NCI-H2107 treated with DMSO at 0.1 percent for 48 hours (cell line): ENCODE measurements at regions not wholly inside any gene's neighbourhood (a gene's known extent, or its start where the extent isn't known, plus 50 kb on each side); places are given as distances from the start of the nearest gene placed in this dataset.

Experiments
- DNase-seq: peaks from one replicate; lab custom pipeline; 2025; ENCODE audit not compliant: unreplicated experiment; lab: John Stamatoyannopoulos, UW

DNA sequence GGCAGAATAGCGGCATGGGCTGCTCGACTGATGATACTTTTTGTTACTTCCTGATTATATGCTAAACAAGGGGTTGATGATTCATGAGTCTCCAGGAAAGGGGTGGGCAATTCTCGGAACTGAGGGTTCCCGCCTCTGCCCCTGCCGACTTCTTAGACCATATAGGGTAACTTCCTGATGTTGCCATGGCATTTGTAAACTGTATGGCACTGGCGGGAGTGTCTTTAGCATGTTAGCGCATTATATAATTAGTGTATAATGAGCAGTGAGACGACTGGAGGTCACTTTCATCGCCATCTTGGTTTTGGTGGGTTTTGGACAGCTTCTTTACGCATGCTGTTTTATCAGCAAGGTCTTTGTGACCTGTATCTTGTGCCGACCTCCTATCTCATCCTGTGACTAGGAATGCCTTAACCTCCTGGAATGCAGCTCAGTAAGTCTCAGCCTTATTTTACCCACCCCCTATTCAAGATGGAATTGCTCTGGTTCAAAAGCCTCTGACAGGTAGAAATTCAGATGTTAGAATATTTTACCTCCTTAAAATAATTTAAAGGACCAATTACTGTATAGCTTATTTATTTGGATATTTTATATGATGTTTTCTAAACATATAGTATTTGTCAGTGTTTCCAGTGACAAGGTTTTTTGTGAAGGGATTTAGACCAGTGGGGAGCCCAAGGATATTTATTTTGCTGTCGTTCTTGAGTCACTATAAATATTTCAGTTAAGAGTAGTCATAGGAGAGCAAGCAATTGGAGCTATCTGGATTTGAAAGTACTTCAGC lies 90.1 kb upstream of the PIK3CG start:
- no peak for DNase-seq

DNA sequence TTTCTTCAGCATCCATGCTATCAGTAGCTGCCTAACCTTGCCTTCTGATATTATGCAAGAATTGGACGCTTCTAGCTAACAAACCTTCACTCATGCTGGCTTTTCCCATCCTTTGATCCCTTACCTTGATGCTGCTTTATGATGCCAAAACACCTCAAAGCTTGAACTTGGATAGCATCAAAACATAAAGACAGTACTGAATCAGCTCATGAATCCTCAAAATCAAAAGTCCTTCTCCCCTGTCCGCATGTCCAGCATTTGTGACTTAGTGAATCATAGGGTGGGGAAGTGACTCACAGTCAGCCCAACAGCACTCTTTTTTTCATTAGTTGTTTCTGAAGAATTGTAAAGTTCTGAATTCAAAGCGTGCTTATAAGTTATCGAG lies 89.5 kb upstream of the PIK3CG start:
- DNase-seq: no peak

DNA sequence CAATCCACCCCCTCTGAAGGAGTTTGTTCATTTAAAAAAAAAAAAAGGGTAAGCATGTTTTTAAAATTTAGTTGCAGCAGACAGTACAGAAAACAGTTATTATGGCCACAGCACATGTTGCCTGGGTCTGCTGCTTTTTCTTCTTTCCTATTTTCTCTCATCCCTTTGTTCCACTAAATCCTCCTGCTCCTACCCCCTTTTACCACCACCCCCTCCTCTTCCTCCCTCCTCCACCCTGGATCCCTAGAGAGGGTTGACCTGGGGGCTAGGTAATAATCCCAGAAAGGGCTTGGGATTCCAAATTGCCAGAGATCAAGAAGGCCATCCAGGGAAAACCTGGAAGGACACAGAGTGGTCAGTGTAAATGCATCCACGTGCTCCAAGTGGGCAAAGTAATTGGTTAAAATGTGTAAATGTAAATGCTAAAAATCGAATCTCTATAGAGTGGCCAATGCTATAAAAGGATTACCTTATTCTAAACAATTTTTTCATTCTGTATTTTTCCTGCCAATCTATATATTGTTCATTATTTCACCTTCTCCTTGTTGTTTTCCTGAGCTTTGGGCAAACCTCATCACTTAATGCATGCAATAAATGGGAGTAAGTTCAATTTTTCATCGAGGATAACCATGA lies 89.0 kb upstream of the PIK3CG start:
- DNase-seq: no peak

DNA sequence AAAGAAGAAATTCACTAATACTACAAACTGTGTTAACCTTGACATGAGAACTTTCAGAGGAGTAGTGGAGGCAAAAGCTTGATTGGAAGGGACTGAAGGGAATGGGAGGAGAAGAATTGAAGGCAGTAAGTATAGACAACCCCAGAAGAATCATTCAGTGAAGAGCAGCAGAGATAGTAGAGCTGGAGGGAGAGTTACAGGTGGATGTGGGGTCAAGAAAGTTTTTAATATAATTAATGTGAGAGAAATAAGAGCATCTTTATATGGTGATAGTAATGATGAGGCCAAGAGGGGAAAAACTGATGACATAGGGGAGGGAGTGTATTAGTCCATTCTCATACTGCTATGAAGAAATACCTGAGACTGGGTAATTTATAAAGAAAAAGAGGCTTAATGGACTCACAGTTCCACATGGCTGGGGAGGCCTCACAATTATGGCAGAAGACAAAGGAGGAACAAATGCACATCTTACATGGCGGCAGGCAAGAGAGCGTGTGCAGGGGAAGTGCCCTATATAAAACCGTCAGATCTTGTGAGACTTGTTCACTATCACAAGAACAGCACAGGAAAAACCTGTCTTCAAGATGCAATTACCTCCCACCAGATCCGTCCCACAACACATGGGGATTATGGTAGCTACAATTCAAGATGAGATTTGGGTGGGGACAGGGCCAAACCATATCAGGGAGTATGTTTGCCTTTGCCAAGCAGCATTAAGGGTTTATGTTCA lies 88.3 kb upstream of the PIK3CG start:
- no peak for DNase-seq

DNA sequence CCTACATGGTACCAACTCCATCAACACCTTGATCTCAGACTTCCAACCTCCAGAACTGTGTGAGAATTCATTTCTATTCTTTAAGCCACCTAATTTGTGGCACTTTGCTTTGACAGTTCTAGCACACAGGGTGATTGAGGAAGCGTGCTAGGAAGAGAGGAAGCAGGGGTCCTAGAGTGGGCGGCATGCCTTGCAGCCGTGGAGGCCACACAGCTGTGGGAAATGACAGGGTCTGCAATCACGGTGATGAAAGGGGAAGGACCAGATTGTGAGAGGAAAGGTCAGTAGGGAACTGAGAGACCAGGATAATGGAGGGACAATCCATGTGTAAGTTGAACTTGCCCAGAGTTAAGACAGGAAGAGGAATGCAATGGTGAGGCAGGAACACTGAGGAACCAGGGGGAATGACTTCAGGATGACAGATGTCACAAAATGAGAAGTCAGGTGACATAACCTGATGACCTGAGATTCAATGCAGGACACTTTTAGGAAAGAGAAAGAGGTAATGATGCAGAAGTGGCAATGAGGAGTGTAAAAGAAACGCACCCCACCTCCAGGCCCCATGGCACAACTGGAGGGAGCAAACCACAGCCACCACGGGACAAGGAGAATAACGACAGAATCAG lies 87.3 kb upstream of the PIK3CG start:
- DNase-seq: no peak

DNA sequence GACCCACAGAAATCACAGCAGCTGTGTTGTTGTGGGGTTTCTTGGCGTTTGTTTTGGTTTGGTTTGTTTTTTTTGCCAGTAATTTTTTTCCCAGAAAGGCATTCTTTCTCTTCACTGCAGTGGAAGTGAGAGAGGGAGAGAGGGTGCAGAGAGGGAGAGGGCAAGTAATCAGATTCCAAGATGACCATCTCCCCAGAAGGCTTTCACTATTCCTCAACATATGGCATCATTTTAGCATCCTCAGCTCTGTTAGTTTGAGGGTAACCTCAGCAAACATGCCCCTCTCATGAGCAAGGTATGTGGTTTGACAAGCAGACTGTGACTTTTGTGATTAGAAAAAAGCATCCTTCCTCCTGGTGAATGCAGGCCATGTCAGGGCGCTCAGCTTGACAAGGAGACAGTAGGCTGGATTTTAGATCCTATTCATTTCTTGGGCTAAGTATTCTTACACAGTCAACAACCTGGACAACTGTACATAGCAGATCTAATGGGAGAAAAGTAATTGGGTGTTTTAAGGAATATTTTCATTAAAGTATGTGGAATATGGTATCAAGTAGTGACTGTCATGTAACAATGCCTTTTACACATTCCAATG lies 86.3 kb upstream of the PIK3CG start:
- no peak for DNase-seq

DNA sequence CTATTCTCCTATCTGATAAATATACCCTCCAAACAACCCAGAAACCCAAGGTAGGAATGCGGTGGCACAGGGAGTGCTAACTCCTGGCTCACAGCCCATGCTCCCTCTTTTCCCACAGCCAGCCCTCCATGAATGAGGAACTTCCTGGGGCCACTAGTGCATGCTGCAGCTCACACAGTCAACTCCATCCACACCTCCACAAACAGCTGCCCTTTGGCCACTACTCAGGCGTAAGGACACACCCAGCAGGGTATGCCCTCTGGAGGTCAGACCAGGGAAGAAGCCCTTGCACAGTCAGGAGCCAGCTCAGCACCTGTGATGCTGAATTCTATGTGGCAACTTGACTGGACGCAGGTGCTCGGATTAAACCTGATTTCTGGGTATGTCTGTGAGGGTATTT lies 85.2 kb upstream of the PIK3CG start:
- DNase-seq: no peak

DNA sequence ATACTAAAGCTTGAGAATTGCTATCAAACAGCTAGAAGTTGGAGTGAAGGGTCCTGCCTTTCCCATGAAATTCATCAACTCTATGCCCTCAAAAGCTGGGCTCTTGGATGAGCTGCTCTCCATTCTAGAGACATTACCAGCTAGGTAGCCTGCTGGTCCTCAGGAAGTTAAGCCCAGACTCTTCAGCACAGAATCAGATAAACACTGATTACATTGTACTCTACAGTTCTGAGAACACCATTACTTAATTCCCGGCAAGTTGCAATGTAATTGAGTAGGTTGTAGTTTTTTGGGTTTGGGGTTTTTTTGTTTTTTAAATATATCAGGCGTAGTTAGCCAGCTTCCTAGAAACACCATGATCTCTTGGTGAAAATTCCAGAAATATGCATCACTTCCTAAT lies 84.1 kb upstream of the PIK3CG start:
- DNase-seq: no peak

DNA sequence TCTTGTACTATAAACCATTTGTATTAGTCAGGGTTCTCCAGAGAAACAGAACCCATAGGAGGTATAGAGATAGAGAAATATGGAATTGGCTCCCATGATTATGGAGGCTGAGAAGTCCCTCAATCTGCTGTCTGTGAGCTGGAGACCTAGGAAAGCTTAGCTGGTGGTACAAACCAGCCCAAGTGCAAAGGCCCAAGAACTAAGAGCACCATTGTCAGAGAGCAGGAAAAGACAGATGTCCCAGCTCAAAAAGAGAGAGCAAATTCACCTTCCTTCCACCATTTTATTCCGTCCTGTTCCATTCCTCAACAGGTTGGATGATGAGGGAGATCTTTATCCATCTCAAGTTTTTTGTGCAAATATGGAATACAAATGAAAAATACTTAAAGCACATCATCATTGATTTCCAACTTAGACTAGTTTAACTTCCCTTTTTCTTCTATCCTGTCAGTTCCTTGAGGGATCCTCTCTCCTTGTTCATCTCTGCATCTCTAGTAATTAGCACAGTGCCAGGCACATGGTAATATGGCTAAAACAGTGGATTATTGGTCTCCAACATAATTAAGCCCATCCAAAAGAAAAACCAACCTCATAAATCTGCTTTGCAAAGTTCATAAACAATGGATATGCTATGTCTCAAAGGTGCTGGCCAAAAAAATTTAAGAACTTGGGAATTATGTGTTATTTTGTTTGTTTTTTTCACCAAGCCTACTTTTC lies 83.1 kb upstream of the PIK3CG start:
- no peak for DNase-seq

DNA sequence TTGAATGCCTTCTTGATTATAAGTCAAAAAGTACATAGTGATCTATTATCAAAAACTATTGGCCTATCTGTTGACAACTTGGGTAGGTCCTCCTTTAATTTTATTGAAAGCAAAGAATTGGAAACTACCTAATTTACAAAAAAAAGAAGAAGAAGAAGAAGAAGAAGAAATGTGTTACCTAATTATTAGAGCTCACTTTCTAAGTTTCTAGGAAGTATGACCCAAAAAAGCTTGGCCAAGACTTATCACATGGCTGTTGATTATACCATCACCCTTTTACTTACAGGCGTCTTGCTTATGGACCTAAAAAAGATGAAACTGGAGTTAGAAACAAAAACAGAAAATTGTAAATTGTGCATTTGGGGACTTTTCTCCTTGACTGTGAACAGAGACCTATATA lies 81.8 kb upstream of the PIK3CG start:
- DNase-seq: no peak

DNA sequence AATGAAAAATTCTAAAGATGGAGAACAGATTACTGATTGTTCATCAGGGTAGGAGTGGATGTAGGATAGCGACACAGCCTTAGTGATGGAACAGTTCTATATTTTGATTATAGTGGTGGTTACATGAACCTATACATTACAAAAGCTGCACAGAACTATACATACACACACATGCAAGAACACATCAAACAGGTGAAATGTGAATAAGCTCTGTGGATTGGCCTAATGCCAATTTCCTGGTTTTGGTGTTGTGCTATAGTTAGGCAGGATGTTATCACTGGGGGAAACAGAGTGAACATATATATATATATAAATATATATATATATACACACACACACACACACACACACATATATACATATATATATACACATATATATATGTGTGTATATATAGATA lies 76.4 kb upstream of the PIK3CG start:
- no peak for DNase-seq

DNA sequence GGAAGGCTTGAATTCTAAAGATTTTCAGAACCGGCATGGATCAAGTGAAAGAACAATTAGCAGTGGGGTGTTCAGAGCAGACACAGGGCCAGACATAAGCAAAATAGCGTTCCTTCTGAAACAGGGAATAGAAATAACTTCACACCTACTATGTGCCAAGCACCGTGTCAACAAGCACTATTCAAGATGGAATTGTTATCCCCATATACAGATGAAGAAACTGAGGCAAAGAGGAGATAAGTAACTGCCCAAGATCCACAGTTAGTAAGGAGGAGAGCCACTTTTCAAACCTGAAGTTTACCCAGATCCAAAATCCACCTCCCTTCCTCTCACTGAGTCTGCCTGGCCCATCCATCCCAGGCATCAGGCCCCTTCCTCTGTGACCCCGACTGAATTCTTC lies 73.6 kb upstream of the PIK3CG start:
- DNase-seq: no peak

DNA sequence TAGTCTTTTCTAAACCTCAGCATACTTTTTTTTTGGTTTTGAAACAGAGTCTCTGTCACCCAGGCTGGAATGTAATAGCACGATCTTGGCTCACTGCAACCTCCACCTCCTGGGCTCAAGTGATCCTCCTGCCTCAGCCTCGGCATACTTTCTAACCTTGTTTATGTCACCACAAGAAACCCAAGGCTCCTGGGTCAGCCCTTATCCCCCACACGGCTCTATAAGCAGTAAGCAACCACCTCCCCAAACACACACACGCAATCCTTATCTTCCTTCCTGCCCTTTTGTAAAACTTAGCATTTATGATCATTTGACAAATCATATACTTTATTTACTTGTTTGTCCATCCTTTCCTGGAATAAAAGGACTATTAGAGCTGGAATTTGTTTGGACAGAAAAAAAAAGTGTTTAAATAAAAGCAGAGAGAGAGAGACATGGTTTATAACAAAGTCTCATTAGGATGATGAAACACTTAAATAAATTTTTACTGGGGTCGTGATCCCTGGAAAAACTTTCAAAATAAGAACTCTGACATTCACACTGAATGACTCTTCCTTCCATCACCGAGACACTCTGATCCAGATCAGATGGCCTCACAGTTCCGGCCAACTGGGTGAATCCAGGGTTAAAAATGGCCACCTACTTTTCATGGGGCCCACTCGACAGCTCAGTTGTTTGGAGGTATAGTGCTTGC lies 72.7 kb upstream of the PIK3CG start:
- no peak for DNase-seq

DNA sequence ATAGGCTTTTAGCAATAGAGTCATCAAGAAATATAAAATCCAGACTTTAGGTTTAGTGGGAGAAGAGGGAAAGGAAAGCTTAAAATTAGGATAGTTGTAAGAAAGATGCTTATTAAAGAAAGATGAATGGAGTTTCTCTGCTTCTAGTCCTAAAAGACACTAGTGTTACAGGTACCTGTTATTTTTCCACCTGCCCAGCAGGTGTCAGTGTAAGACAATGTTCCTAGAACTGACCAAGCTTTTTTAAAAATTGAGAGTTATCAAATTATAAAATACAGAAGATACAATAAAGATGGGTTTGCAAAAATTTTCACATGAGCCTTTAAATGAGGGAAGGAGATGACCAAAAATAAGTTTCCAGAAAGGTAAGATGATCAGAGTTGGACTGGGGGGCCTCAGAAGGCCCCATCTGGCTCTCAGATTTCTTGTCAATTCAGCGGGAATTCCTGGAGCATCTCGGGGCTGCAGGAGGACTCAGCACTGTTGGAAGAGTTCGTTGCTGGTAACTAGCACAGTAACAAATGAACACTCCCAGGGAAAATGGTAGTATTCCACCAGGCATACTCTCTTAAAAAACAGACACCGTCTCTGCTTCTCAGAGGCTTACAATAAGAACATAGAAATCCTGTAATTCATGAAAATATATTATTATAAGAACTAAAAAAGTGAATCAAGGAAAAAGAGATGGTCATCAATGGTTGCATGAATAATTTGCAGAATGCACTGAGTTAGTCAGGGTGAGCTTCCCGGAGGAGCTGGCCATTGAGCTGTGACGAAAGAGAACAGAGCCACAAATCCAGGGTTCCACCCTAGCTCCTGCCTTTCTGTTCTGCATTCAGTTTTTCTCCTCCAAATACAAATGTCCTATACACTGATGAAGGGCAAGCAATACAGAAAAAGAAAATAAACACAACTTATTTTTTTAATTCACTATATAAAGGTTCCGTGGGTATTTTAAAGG lies 71.8 kb upstream of the PIK3CG start:
- DNase-seq: peak; percentile 40

DNA sequence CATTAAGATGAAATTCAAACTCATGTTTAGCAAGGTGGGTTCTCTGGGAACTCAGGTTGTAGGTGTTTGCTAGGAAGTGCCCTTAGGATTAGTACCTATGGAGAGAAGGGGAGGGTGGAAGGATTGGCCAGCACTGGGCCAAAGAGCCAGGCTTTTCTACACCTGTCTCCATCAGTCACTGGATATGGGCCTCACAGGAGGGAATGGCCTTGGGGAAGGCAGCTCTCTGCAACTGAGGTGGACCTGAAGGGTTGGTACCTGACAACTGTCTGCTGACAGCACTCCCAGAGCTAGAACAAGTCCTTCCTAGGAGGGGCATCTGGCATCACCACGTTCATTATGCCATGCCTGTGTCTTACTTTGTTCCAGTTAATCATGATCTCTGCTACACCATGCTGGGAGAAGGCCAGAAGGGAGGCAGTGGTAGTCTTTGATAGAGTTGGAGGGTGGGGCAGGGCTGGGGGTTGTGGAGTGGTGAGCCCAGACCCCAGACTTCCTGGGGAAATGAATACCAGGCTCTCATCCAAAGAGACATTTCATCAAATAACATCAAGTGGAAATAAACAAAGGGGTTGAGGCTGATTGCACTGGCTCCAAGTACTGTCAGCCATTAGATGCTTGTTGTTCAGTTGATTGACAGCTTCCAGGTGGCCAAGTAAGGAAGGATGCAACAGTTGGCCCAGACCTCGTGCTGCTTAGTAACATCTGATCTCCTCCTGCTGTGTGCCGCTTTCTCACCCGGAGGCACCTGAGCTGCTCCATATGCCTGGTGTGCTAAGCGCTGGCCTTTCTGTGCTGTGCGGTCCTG lies 70.6 kb upstream of the PIK3CG start:
- no peak for DNase-seq

DNA sequence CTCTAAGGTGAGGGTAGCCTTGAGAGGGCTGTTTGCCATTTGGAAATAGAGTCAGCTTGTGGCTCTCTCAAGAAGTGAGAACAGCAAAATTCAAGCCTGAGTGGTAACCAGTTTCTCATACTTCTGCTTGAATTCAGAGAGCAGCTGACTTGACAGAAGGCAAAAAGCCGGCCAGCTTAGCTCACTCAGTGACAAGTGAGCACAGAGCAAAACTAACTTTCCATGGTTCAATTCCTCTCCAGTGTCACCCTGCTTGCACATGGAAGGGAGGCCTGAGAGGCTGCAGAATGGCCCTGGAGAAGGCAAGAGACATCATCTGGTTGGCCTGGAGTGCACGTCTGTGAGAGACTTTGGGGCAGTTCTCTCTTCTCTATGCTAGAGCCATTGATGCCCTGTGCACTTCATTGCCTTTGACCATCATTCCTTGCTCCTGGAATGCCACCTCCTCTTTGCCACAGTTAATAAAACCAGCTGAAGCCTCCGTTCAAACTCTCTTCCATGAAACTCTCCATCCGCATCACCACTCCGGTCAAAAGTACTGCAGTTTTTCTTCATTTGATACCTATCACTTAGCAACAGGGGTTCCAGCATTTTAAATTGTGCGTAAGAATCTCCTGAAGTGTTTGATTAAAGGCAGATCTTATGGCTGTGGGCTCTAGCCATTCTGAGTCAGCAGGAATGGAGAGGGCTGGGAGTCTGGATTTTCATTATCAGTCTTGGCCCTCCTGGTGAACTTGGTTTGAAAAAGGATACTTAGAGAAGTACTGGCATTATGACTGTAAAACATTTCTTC lies 69.8 kb upstream of the PIK3CG start:
- DNase-seq: no peak

DNA sequence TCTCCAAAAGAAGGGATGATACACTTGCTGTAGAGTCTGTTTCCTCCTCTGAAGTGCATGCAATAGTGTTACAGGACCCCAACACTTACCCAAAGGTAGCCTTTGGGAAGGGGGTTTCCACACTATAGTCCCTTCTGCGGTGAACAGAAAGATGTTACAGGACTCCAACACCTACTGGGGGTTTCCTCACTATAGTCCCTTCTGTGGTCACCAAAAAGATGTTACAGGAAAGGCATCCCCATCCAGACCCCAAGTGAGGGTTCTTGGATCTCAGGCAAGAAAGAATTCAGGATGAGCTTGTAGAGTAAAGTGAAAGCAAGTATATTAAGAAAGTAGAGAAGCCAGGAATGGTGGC lies 69.2 kb upstream of the PIK3CG start:
- DNase-seq: no peak

DNA sequence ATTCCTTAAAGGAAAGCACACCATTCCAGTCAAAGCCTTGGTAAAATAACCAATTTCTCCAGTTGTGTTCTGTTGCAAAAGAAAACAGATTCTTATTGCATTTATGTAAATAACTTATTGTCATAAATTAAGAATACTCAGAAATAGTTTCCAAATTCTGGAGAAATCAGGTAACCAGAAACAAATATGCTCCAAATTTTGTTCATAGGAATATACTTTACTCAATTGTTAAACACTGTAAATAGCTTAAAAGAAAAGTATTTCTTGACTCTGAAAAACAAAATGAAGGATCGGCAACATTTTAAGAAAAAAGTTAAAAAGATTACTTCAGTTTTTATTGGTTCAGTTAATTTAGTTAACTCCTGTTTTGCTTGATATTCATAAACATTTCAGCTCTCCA lies 67.1 kb upstream of the PIK3CG start:
- DNase-seq: no peak
